ENCODE measurements at regions not wholly inside any gene's neighbourhood (a gene's known extent, or its start where the extent isn't known, plus 50 kb on each side); places are given as distances from the start of the nearest gene placed in this dataset.

- no peak for DNase-seq
These were observed 197.2 kb upstream of the VEPH1 start for GRCh38 chr3:157700405-157700804.

GRCh38 chr3:157695586-157695985 is 192.4 kb upstream of the VEPH1 start:
- DNase-seq: no peak

- no peak for DNase-seq
These were observed 191.9 kb upstream of the VEPH1 start for GRCh38 chr3:157695103-157695502.

GRCh38 chr3:157693762-157694161 is 190.5 kb upstream of the VEPH1 start:
- no peak for DNase-seq

GRCh38 chr3:157692468-157692867 is 189.3 kb upstream of the VEPH1 start:
- no peak for DNase-seq

GRCh38 chr3:157683668-157684067 is 180.5 kb upstream of the VEPH1 start:
- DNase-seq: no peak

- no peak for DNase-seq
These were observed 168.8 kb upstream of the VEPH1 start for GRCh38 chr3:157672061-157672460.

GRCh38 chr3:157671656-157672055 is 168.4 kb upstream of the VEPH1 start:
- no peak for DNase-seq

GRCh38 chr3:157669416-157669815 is 166.2 kb upstream of the VEPH1 start:
- no peak for DNase-seq

- DNase-seq: no peak
These were observed 164.3 kb upstream of the VEPH1 start for GRCh38 chr3:157667493-157667892.

GRCh38 chr3:157662171-157662570 is 159.0 kb upstream of the VEPH1 start:
- DNase-seq: no peak

GRCh38 chr3:157660847-157661246 is 157.6 kb upstream of the VEPH1 start:
- no peak for DNase-seq

- no peak for DNase-seq
These were observed 149.2 kb upstream of the VEPH1 start for GRCh38 chr3:157652366-157652765.

GRCh38 chr3:157650699-157651098 is 147.5 kb upstream of the VEPH1 start:
- DNase-seq: no peak

GRCh38 chr3:157650172-157650571 is 147.0 kb upstream of the VEPH1 start:
- DNase-seq: no peak

GRCh38 chr3:157649511-157649910 is 146.3 kb upstream of the VEPH1 start:
- no peak for DNase-seq

GRCh38 chr3:157647820-157648219 is 144.6 kb upstream of the VEPH1 start:
- no peak for DNase-seq

- no peak for DNase-seq
These were observed 136.7 kb upstream of the VEPH1 start for GRCh38 chr3:157639756-157640426.

GRCh38 chr3:157637866-157638265 is 134.7 kb upstream of the VEPH1 start:
- DNase-seq: no peak

- no peak for DNase-seq
These were observed 130.0 kb upstream of the VEPH1 start for GRCh38 chr3:157633241-157633640.

- DNase-seq: no peak
These were observed 128.9 kb upstream of the VEPH1 start for GRCh38 chr3:157632075-157632474.

- no peak for DNase-seq
These were observed 128.3 kb upstream of the VEPH1 start for GRCh38 chr3:157631478-157631877.

GRCh38 chr3:157626817-157627216 is 123.6 kb upstream of the VEPH1 start:
- no peak for DNase-seq

GRCh38 chr3:157624801-157625200 is 121.6 kb upstream of the VEPH1 start:
- DNase-seq: no peak

GRCh38 chr3:157618886-157619285 is 115.7 kb upstream of the VEPH1 start:
- DNase-seq: no peak

Data from left hindlimb (tissue), 1 donor.